Astrocyte (in vitro differentiated cells and primary cell): ENCODE measurements at regions not wholly inside any gene's neighbourhood (a gene's known extent, or its start where the extent isn't known, plus 50 kb on each side); places are given as distances from the start of the nearest gene placed in this dataset.

Source experiments
- CTCF ChIP-seq: IDR thresholded peaks from 2 replicates; pipeline ENCODE4 v1.5.1; 2011; ENCODE audit warnings: low read depth, mild to moderate bottlenecking, inconsistent platforms, low read length, moderate library complexity; ENCODE audit not compliant: insufficient read depth
- EZH2 ChIP-seq: IDR thresholded peaks from 2 replicates; pipeline ENCODE4 v1.6.1; 2012; ENCODE audit warnings: mild to moderate bottlenecking, low read length, inconsistent platforms; ENCODE audit not compliant: insufficient read depth

DNA sequence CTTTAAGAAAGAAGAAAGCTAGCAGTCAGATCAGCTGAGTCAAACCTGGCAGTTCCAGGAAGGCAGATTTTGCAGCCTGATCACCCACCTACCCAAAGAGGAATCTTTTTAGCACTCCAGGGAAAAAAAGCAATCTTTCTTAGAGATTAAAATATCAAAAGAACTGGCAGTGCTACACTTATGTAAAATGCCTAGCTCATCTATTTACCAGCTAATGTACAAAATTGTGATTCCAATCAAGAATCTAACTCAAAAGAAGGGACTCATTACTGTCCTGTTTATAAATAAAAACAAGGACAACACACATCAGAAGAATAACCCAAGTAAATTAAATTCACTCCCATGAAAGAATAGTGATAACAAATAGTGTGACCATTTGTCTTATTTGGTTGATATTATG, 222.4 kb upstream of the ERCC4 start:
- TF ChIP-seq CTCF, result no peak
- TF ChIP-seq EZH2, result no peak
